Transverse colon (tissue), 4 donors: ENCODE measurements at regions not wholly inside any gene's neighbourhood (a gene's known extent, or its start where the extent isn't known, plus 50 kb on each side); places are given as distances from the start of the nearest gene placed in this dataset.

Experiments
- DNase-seq: peaks from one replicate; pipeline ENCODE4 v3.0.0-alpha.2; 2019
- H3K27ac ChIP-seq, 4 donors: fragments of 200-600 bp; sonication (generic); 2 replicates each; pipeline ENCODE4 v1.5.1; 2016 to 2018; ENCODE audit warnings: inconsistent platforms in 4 of 4
- H3K27me3 ChIP-seq: fragments of 200-600 bp; sonication (generic); 2 replicates; pipeline ENCODE4 v1.5.1; 2017; ENCODE audit warnings: inconsistent platforms
- H3K36me3 ChIP-seq, 4 donors: fragments of 200-600 bp; sonication (generic); 2 replicates each; pipeline ENCODE4 v1.5.1; 2017 to 2019; ENCODE audit warnings: inconsistent platforms in 4 of 4
- H3K4me1 ChIP-seq, 4 donors: fragments of 200-600 bp; sonication (generic); 2 replicates each; pipeline ENCODE4 v1.5.1; 2017 to 2020; ENCODE audit warnings: inconsistent platforms in 4 of 4
- H3K4me3 ChIP-seq, 4 donors: fragments of 200-600 bp; sonication (generic); 1 replicate in 1 of 4; 2 replicates in 3 of 4; pipeline versions ENCODE4 v1.5.1 to v1.6.1; 2017 to 2019; ENCODE audit warnings: inconsistent platforms in 4 of 4
- H3K9me3 ChIP-seq, 2 donors: fragments of 200-600 bp; sonication (generic); 2 replicates each; pipeline ENCODE4 v1.5.1; 2017 to 2019; ENCODE audit warnings: inconsistent platforms in 2 of 2
- CTCF ChIP-seq, 5 experiments: fragments of 200-600 bp in 3 of 5; fragments of 450-650 bp in 2 of 5; sonication (generic) in 3 of 5; IDR thresholded peaks; 1 replicate in 2 of 5; 2 replicates in 3 of 5; pipeline ENCODE4 v1.5.1; 2016 to 2017; ENCODE audit warnings: antibody characterized with exemption in 5 of 5, inconsistent platforms in 3 of 5, mild to moderate bottlenecking in 2 of 5, moderate library complexity in 1 of 5
- EP300 ChIP-seq: sonication (generic); formaldehyde crosslinking; IDR thresholded peaks from one replicate; pipeline ENCODE4 v1.6.1; 2017; ENCODE audit warnings: antibody characterized with exemption, low read depth
- POLR2A ChIP-seq: fragments of 450-650 bp; IDR thresholded peaks from one replicate; pipeline ENCODE4 v1.6.1; 2016; ENCODE audit warnings: antibody characterized with exemption, mild to moderate bottlenecking, moderate library complexity
- POLR2AphosphoS5 ChIP-seq, 3 donors: sonication (generic); formaldehyde crosslinking; IDR thresholded peaks; one replicate each; pipeline ENCODE4 v1.6.1; 2016; ENCODE audit warnings: antibody characterized with exemption in 3 of 3
- WGBS, 2 donors: methylation state at CpG; one replicate each; pipeline ENCODE4 v1.1.5; 2018; ENCODE audit warnings: low coverage in 1 of 2; 5-methylcytosine and 5-hydroxymethylcytosine counted together
- in situ Hi-C, 4 donors: fragments of 200-750 bp; cut with MboI; loops; one replicate each; pipeline versions ENCODE4 v1.15.0 to v1.15.1; 2017; ENCODE audit warnings: low sequenced_read_pairs in 3 of 4, low pct_ligation_motif_present in 1 of 4, low pct_unique_long_range_greater_than_20kb in 1 of 4
- intact Hi-C: fragments of 100-400 bp; cut with DNase I; formaldehyde crosslinking; loops from one replicate; pipeline ENCODE4 v1.15.1; 2023; ENCODE audit warnings: low total_unique reads

GRCh38 chr5:114070093-114070722, 291.7 kb upstream of the KCNN2 start:
- Histone ChIP-seq H3K27ac (no peak overlapping the region), H3K4me1 (no peaks in the 10 kb centered on the region), H3K36me3 (no peaks in the 10 kb centered on the region), H3K9me3 (no peaks in the 10 kb centered on the region), H3K4me3 (no peak overlapping the region), H3K27me3 (no peaks in the 10 kb centered on the region)
- DNase-seq, result no peak
- no peak for TF ChIP-seq POLR2A
- TF ChIP-seq EP300, result no peak
- no peak for TF ChIP-seq CTCF (IDR thresholded peaks at IDR 0.05)
- no peak for TF ChIP-seq POLR2AphosphoS5 (IDR thresholded peaks at IDR 0.05)
- intact Hi-C loops, result no loop called here
- WGBS, 2 donors, result 73 to 83% methylated on average over 1 to 7 of the region's 7 CpGs
- in situ Hi-C loops, result no loop called here

GRCh38 chr5:114089259-114089658, 272.6 kb upstream of the KCNN2 start:
- no peak for TF ChIP-seq CTCF (IDR thresholded peaks at IDR 0.05)
- no peak for TF ChIP-seq POLR2AphosphoS5 (IDR thresholded peaks at IDR 0.05)
- TF ChIP-seq EP300, result no peak
- TF ChIP-seq POLR2A, result no peak
- Histone ChIP-seq H3K9me3 (peaks cover 3 to 4% of the 10 kb centered on the region in 2 donors), H3K4me1 (no peaks in the 10 kb centered on the region), H3K36me3 (no peaks in the 10 kb centered on the region), H3K27me3 (no peaks in the 10 kb centered on the region), H3K4me3 (no peak overlapping the region), H3K27ac (no peak overlapping the region)
- no peak for DNase-seq
- intact Hi-C loops (no loop called here), in situ Hi-C loops (no loop called here)
- WGBS, 2 donors, result 45 to 47% methylated on average over 4 of the region's 4 CpGs

GRCh38 chr5:114097570-114097969, 264.3 kb upstream of the KCNN2 start:
- no peak for DNase-seq
- in situ Hi-C loops (no loop called here), intact Hi-C loops (no loop called here)
- Histone ChIP-seq H3K9me3 (no peaks in the 10 kb centered on the region), H3K27me3 (no peaks in the 10 kb centered on the region), H3K36me3 (no peaks in the 10 kb centered on the region), H3K4me3 (no peak overlapping the region), H3K4me1 (no peaks in the 10 kb centered on the region), H3K27ac (no peak overlapping the region)
- no peak for TF ChIP-seq EP300
- TF ChIP-seq POLR2AphosphoS5 (IDR thresholded peaks at IDR 0.05), result no peak
- no peak for TF ChIP-seq CTCF (IDR thresholded peaks at IDR 0.05)
- TF ChIP-seq POLR2A, result no peak
- WGBS, 2 donors, result 0 to 51% methylated on average over 1 to 2 of the region's 2 CpGs

- Histone ChIP-seq H3K4me1 (no peaks in the 10 kb centered on the region), H3K27ac (no peak overlapping the region), H3K4me3 (no peak overlapping the region), H3K36me3 (no peaks in the 10 kb centered on the region), H3K27me3 (no peaks in the 10 kb centered on the region), H3K9me3 (no peaks in the 10 kb centered on the region)
- TF ChIP-seq EP300 (no peak), POLR2AphosphoS5 (IDR thresholded peaks at IDR 0.05) (no peak), CTCF (IDR thresholded peaks at IDR 0.05) (no peak), POLR2A (no peak)
- intact Hi-C loops, result no loop called here
- DNase-seq, result no peak
- 33 to 42% methylated on average over 2 of the region's 2 CpGs for WGBS, 2 donors
- in situ Hi-C loops, result no loop called here
Observed at GRCh38 chr5:114099161-114099560, 262.7 kb upstream of the KCNN2 start.
